Liver (tissue), 7 donors: ENCODE measurements at regions not wholly inside any gene's neighbourhood (a gene's known extent, or its start where the extent isn't known, plus 50 kb on each side); places are given as distances from the start of the nearest gene placed in this dataset.

Experiments used
- DNase-seq: peaks from one replicate; pipeline ENCODE4 v3.0.0-alpha.2; 2017; ENCODE audit warnings: low spot score
- H3K27ac ChIP-seq, 2 donors: one replicate each; pipeline ENCODE4 v1.7.0; 2013; ENCODE audit warnings: inconsistent platforms in 2 of 2, low read length in 2 of 2, control low read depth in 1 of 2, low read depth in 1 of 2, mild to moderate bottlenecking in 1 of 2
- H3K27me3 ChIP-seq, 4 donors: one replicate each; pipeline versions ENCODE4 v1.6.1 to v1.7.0; 2013; ENCODE audit warnings: low read length in 3 of 4, inconsistent platforms in 1 of 4, mild to moderate bottlenecking in 1 of 4, moderate library complexity in 1 of 4; ENCODE audit not compliant: control insufficient read depth in 4 of 4, insufficient read depth in 4 of 4
- H3K36me3 ChIP-seq, 4 donors: one replicate each; pipeline versions ENCODE4 v1.6.1 to v1.7.0; 2013; ENCODE audit warnings: low read length in 3 of 4, mild to moderate bottlenecking in 3 of 4, low read depth in 1 of 4, moderate library complexity in 1 of 4; ENCODE audit not compliant: control insufficient read depth in 4 of 4, insufficient read depth in 3 of 4
- H3K4me1 ChIP-seq, 4 donors: one replicate each; pipeline versions ENCODE4 v1.6.1 to v1.7.0; 2013; ENCODE audit warnings: low read length in 3 of 4, mild to moderate bottlenecking in 3 of 4, moderate library complexity in 1 of 4; ENCODE audit not compliant: control insufficient read depth in 4 of 4, insufficient read depth in 4 of 4
- H3K4me3 ChIP-seq, 3 donors: one replicate each; pipeline versions ENCODE4 v1.6.1 to v1.7.0; 2013; ENCODE audit warnings: low read length in 3 of 3, control low read depth in 1 of 3, low read depth in 1 of 3, mild to moderate bottlenecking in 1 of 3
- H3K9ac ChIP-seq, 2 donors: one replicate each; pipeline ENCODE4 v1.7.0; 2013; ENCODE audit warnings: low read length in 2 of 2, mild to moderate bottlenecking in 2 of 2, moderate library complexity in 2 of 2, control low read depth in 1 of 2, low read depth in 1 of 2
- H3K9me3 ChIP-seq, 4 donors: one replicate each; pipeline versions ENCODE4 v1.6.1 to v1.7.0; 2013; ENCODE audit warnings: low read length in 3 of 4; ENCODE audit not compliant: control insufficient read depth in 4 of 4
- ATF3 ChIP-seq: IDR thresholded peaks from 2 replicates; pipeline ENCODE4 v1.6.1; 2016; ENCODE audit warnings: antibody characterized with exemption
- EGR1 ChIP-seq, 2 donors: IDR thresholded peaks; 2 replicates each; pipeline ENCODE4 v1.6.1; 2016 to 2018; ENCODE audit warnings: antibody characterized with exemption in 2 of 2, low read depth in 2 of 2
- FOXA1 ChIP-seq: IDR thresholded peaks from 2 replicates; pipeline ENCODE4 v1.6.1; 2016; ENCODE audit warnings: antibody characterized with exemption
- FOXA2 ChIP-seq: IDR thresholded peaks from 2 replicates; pipeline ENCODE4 v1.6.1; 2016; ENCODE audit warnings: antibody characterized with exemption
- GABPA ChIP-seq, 2 donors: IDR thresholded peaks in 1 of 2; conservative IDR thresholded peaks in 1 of 2; 2 replicates each; pipeline ENCODE4 v1.6.1; 2016; ENCODE audit warnings: antibody characterized with exemption in 2 of 2, mild to moderate bottlenecking in 1 of 2, moderate library complexity in 1 of 2
- HNF4A ChIP-seq, 2 donors: conservative IDR thresholded peaks; 2 replicates each; pipeline ENCODE4 v1.6.1; 2016; ENCODE audit warnings: antibody characterized with exemption in 2 of 2, mild to moderate bottlenecking in 2 of 2
- HNF4G ChIP-seq: IDR thresholded peaks from 2 replicates; pipeline ENCODE4 v1.6.1; 2016; ENCODE audit warnings: antibody characterized with exemption
- JUND ChIP-seq, 2 donors: IDR thresholded peaks; 2 replicates each; pipeline ENCODE4 v1.6.1; 2016; ENCODE audit warnings: antibody characterized with exemption in 2 of 2
- MAX ChIP-seq: IDR thresholded peaks from 2 replicates; pipeline ENCODE4 v1.6.1; 2016; ENCODE audit warnings: antibody characterized with exemption
- NR2F2 ChIP-seq: IDR thresholded peaks from 2 replicates; pipeline ENCODE4 v1.6.1; 2016; ENCODE audit warnings: antibody characterized with exemption
- RAD21 ChIP-seq, 2 donors: IDR thresholded peaks; 2 replicates each; pipeline ENCODE4 v1.6.1; 2016; ENCODE audit warnings: antibody characterized with exemption in 2 of 2, mild to moderate bottlenecking in 2 of 2
- SP1 ChIP-seq: IDR thresholded peaks from 2 replicates; pipeline ENCODE4 v1.6.1; 2018; ENCODE audit warnings: antibody characterized with exemption, mild to moderate bottlenecking
- TAF1 ChIP-seq: conservative IDR thresholded peaks from 2 replicates; pipeline ENCODE4 v1.6.1; 2016; ENCODE audit warnings: antibody characterized with exemption, mild to moderate bottlenecking
- YY1 ChIP-seq: IDR thresholded peaks from 2 replicates; pipeline ENCODE4 v1.6.1; 2016; ENCODE audit warnings: antibody characterized with exemption, mild to moderate bottlenecking
- WGBS: extraction: QIAGEN DNeasy Blood & Tissue Kit; methylation state at CpG from one replicate; pipeline ENCODE4 v1.1.7; 2013; 5-methylcytosine and 5-hydroxymethylcytosine counted together
- donor health status: healthy.
- donor health status: healthy.
- donor health status: healthy.
- donor health status: healthy.

DNA sequence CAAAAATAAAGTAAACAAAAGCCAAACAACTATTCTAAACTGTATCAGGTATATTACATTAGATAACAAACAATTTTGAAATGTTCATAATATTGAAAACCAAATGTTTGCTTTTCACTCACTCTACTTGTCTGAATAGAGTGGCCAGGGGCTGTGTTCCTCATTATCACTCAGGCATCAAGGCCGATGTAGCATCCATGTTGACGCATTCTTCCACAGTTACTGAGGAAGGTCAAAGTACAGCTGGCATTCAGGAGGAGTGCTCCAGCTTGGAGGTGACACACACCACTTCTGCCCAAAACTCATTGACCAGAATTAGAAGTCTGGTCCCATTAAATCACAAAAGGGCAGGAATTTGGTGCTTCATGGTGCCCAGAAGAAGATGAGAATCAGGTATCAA lies 137.6 kb upstream of the MANEA start (continued):
- TF ChIP-seq ATF3 (no peak), YY1 (no peak), RAD21 (IDR thresholded peaks at IDR 0.05) (no peak), EGR1 (IDR thresholded peaks at IDR 0.05; ENCODE audit: low read depth in 2 of 2) (no peak), GABPA (IDR thresholded peaks at IDR 0.05 in 1 of 2, conservative IDR thresholded peaks at IDR 0.05 in 1 of 2) (no peak), TAF1 (no peak), HNF4G (no peak), FOXA1 (no peak), FOXA2 (no peak)

DNA sequence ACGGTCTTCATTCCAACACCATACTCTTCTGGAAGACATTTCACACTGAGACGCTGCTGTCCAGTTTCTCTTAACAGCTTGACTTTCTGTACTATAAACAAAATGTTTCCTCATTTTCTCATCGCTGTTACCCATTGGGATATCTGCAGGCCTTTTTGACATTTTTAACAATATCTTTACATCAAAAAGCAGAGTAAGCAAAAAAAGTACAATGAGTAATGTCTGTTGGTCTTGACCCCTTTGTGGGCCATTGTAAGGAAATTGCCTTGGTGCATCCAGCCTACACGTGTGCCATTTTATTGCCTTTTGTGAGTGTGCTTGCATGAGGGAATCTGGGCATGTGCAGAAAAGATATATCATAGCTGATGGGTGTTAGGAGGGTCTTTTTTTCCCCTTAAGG lies 129.1 kb upstream of the MANEA start:
- Histone ChIP-seq H3K27ac (no peak overlapping the region), H3K4me1 (no peaks in the 10 kb centered on the region), H3K9ac (no peak overlapping the region), H3K9me3 (no peaks in the 10 kb centered on the region), H3K36me3 (no peaks in the 10 kb centered on the region), H3K4me3 (no peak overlapping the region), H3K27me3 (peaks cover 0 to 5% (median 0%) of the 10 kb centered on the region in 4 donors)
- no peak for TF ChIP-seq RAD21 (IDR thresholded peaks at IDR 0.05)
- DNase-seq: no peak
- 83% methylated on average over 4 of the region's 4 CpGs for WGBS

- H3K36me3 ChIP-seq: no peaks in the 10 kb centered on the region
- H3K4me3 ChIP-seq: no peak overlapping the region
- H3K27ac ChIP-seq: no peak overlapping the region
- no peaks in the 10 kb centered on the region for H3K9me3 ChIP-seq
- no peak overlapping the region for H3K9ac ChIP-seq
- no peaks in the 10 kb centered on the region for H3K27me3 ChIP-seq
- TF ChIP-seq FOXA2 (no peak), RAD21 (IDR thresholded peaks at IDR 0.05) (no peak), MAX (no peak), SP1 (no peak), ATF3 (no peak), HNF4A (conservative IDR thresholded peaks at IDR 0.05) (no peak), NR2F2 (no peak), TAF1 (no peak)
- WGBS: 67% methylated on average over 2 of the region's 2 CpGs
- DNase-seq: no peak
- H3K4me1 ChIP-seq: no peaks in the 10 kb centered on the region
Observed at GRCh38 chr6:95469511-95469910, 107.8 kb upstream of the MANEA start.

DNA sequence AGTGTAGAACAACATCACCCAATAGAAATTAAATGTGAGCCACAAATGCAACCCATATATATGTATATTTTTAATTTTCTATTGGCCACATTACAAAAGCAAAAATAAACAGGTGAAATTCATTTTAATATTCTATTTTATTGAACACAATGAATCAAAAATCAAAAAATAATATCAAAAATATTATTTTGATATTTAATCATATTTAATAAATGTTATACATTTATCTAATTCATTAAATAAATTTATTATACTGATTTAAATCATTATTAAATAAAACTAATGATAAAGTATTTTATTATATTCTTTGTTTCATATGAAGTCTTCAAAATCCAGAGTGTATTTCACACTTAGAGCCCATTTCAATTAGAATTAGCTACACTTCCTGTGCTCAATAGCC lies 98.4 kb upstream of the MANEA start:
- H3K4me3 ChIP-seq: no peak overlapping the region
- H3K4me1 ChIP-seq: no peaks in the 10 kb centered on the region
- no peak overlapping the region for H3K27ac ChIP-seq
- no peaks in the 10 kb centered on the region for H3K36me3 ChIP-seq
- H3K27me3 ChIP-seq: no peaks in the 10 kb centered on the region
- H3K9ac ChIP-seq: no peak overlapping the region
- TF ChIP-seq JUND (IDR thresholded peaks at IDR 0.05): no peak
- TF ChIP-seq ATF3: no peak
- TF ChIP-seq NR2F2: no peak
- TF ChIP-seq RAD21 (IDR thresholded peaks at IDR 0.05): no peak
- DNase-seq: no peak
- no peaks in the 10 kb centered on the region for H3K9me3 ChIP-seq
